ENCODE measurements at regions not wholly inside any gene's neighbourhood (a gene's known extent, or its start where the extent isn't known, plus 50 kb on each side); places are given as distances from the start of the nearest gene placed in this dataset.

- H3K4me3 ChIP-seq (ENCODE audit: low read length) = no peak overlapping the region
- no peak for TF ChIP-seq CTCF (IDR thresholded peaks at IDR 0.05; ENCODE audit: insufficient read depth, low read depth, low read length, missing control alignments)
- no peak for DNase-seq (ENCODE audit: low read depth)
Measured at GRCh38 chr18:29174891-29175290, 998.0 kb upstream of the CDH2 start.

GRCh38 chr18:29172756-29173067 lies 995.8 kb upstream of the CDH2 start:
- TF ChIP-seq CTCF (IDR thresholded peaks at IDR 0.05; ENCODE audit: insufficient read depth, low read depth, low read length, missing control alignments) = no peak
- H3K4me3 ChIP-seq (ENCODE audit: low read length) = no peak overlapping the region
- DNase-seq (ENCODE audit: low read depth) = no peak

GRCh38 chr18:29171892-29172755 lies 995.2 kb upstream of the CDH2 start:
- TF ChIP-seq CTCF (IDR thresholded peaks at IDR 0.05; ENCODE audit: insufficient read depth, low read depth, low read length, missing control alignments) = no peak
- no peak overlapping the region for H3K4me3 ChIP-seq (ENCODE audit: low read length)
- no peak for DNase-seq (ENCODE audit: low read depth)

- DNase-seq (ENCODE audit: low read depth) = no peak
- no peak overlapping the region for H3K4me3 ChIP-seq (ENCODE audit: low read length)
Measured at GRCh38 chr18:29169599-29169998, 992.7 kb upstream of the CDH2 start.

GRCh38 chr18:29164993-29165599 lies 988.2 kb upstream of the CDH2 start:
- H3K4me3 ChIP-seq (ENCODE audit: low read length) = no peak overlapping the region
- peak; percentile 81 for DNase-seq (ENCODE audit: low read depth)
- no peak for TF ChIP-seq CTCF (IDR thresholded peaks at IDR 0.05; ENCODE audit: insufficient read depth, low read depth, low read length, missing control alignments)

More at GRCh38 chr18:29169599-29169998, 992.7 kb upstream of the CDH2 start:
- TF ChIP-seq CTCF (IDR thresholded peaks at IDR 0.05; ENCODE audit: insufficient read depth, low read depth, low read length, missing control alignments) = no peak

- no peak overlapping the region for H3K4me3 ChIP-seq (ENCODE audit: low read length)
- TF ChIP-seq CTCF (IDR thresholded peaks at IDR 0.05; ENCODE audit: insufficient read depth, low read depth, low read length, missing control alignments) = no peak
- DNase-seq (ENCODE audit: low read depth) = peak; percentile 87
Measured at GRCh38 chr18:29164020-29164706, 987.2 kb upstream of the CDH2 start.
